Smooth muscle cell (in vitro differentiated cells): ENCODE measurements at regions not wholly inside any gene's neighbourhood (a gene's known extent, or its start where the extent isn't known, plus 50 kb on each side); places are given as distances from the start of the nearest gene placed in this dataset.

Source experiments
- DNase-seq: peaks from one replicate; lab custom pipeline; 2025; ENCODE audit not compliant: unreplicated experiment; lab: John Stamatoyannopoulos, UW
- H2AFZ ChIP-seq: fragments of 200-600 bp; sonication (generic); 2 replicates; pipeline ENCODE4 v1.6.0; 2016; ENCODE audit warnings: antibody characterized with exemption, low read depth, mild to moderate bottlenecking
- H3F3A ChIP-seq: fragments of 200-600 bp; sonication (generic); 2 replicates; pipeline ENCODE4 v1.6.0; 2017; ENCODE audit warnings: antibody characterized with exemption, low read depth
- H3K27ac ChIP-seq: fragments of 200-600 bp; sonication (generic); 2 replicates; pipeline ENCODE4 v1.5.1; 2016; ENCODE audit warnings: low read depth, mild to moderate bottlenecking
- H3K27me3 ChIP-seq: fragments of 200-600 bp; sonication (generic); 2 replicates; pipeline ENCODE4 v1.6.1; 2016; ENCODE audit warnings: low read depth, mild to moderate bottlenecking
- H3K36me3 ChIP-seq: fragments of 200-600 bp; sonication (generic); 2 replicates; pipeline ENCODE4 v1.5.1; 2016; ENCODE audit warnings: low read depth
- H3K4me1 ChIP-seq: fragments of 200-600 bp; sonication (generic); 2 replicates; pipeline ENCODE4 v1.5.1; 2016; ENCODE audit warnings: low read depth
- H3K4me2 ChIP-seq: fragments of 200-600 bp; sonication (generic); 2 replicates; pipeline ENCODE4 v1.6.0; 2016; ENCODE audit warnings: mild to moderate bottlenecking
- H3K4me3 ChIP-seq: fragments of 200-600 bp; sonication (generic); 2 replicates; pipeline ENCODE4 v1.5.1; 2016; ENCODE audit warnings: mild to moderate bottlenecking
- H3K79me2 ChIP-seq: fragments of 200-600 bp; sonication (generic); 2 replicates; pipeline ENCODE4 v1.6.0; 2016; ENCODE audit warnings: low read depth, mild to moderate bottlenecking
- H3K9ac ChIP-seq: fragments of 200-600 bp; sonication (generic); 2 replicates; pipeline ENCODE4 v1.6.0; 2016; ENCODE audit warnings: low read depth
- H3K9me3 ChIP-seq: fragments of 200-600 bp; sonication (generic); replicated peaks from 2 replicates; pipeline ENCODE4 v1.5.1; 2016; ENCODE audit warnings: low read depth
- H4K20me1 ChIP-seq: fragments of 200-600 bp; sonication (generic); 2 replicates; pipeline ENCODE4 v1.6.0; 2016; ENCODE audit warnings: low read depth
- WGBS: methylation state at CpG from one replicate; pipeline ENCODE4 v1.1.7; 2016; ENCODE audit warnings: low lambda C conversion rate; 5-methylcytosine and 5-hydroxymethylcytosine counted together
- TF ChIP-seq, protein P1 (sequence below): fragments of 200-600 bp; sonication (generic); IDR thresholded peaks from 2 replicates; pipeline ENCODE4 v1.5.1; 2017; ENCODE audit warnings: borderline replicate concordance, mild to moderate bottlenecking, antibody characterized with exemption; ENCODE audit not compliant: insufficient read depth, poor library complexity, severe bottlenecking

GRCh38 chr6:18672852-18673251 is 285.7 kb downstream of the RNF144B start:
- H3K36me3 ChIP-seq = no peaks in the 10 kb centered on the region
- H3K4me1 ChIP-seq = no peaks in the 10 kb centered on the region
- no peaks in the 10 kb centered on the region for H3F3A ChIP-seq
- no peak for DNase-seq
- H3K9ac ChIP-seq = no peak overlapping the region
- H2AFZ ChIP-seq = no peak overlapping the region
- H4K20me1 ChIP-seq = no peaks in the 10 kb centered on the region
- TF ChIP-seq, protein P1, sequence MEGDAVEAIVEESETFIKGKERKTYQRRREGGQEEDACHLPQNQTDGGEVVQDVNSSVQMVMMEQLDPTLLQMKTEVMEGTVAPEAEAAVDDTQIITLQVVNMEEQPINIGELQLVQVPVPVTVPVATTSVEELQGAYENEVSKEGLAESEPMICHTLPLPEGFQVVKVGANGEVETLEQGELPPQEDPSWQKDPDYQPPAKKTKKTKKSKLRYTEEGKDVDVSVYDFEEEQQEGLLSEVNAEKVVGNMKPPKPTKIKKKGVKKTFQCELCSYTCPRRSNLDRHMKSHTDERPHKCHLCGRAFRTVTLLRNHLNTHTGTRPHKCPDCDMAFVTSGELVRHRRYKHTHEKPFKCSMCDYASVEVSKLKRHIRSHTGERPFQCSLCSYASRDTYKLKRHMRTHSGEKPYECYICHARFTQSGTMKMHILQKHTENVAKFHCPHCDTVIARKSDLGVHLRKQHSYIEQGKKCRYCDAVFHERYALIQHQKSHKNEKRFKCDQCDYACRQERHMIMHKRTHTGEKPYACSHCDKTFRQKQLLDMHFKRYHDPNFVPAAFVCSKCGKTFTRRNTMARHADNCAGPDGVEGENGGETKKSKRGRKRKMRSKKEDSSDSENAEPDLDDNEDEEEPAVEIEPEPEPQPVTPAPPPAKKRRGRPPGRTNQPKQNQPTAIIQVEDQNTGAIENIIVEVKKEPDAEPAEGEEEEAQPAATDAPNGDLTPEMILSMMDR = no peak
- no peak overlapping the region for H3K4me3 ChIP-seq
- no peak overlapping the region for H3K4me2 ChIP-seq
- WGBS = 83% methylated on average over 1 of the region's 1 CpG
- H3K27me3 ChIP-seq = peaks cover 7% of the 10 kb centered on the region
- no peak overlapping the region for H3K27ac ChIP-seq
- no peaks in the 10 kb centered on the region for H3K9me3 ChIP-seq
- no peaks in the 10 kb centered on the region for H3K79me2 ChIP-seq

- Histone ChIP-seq H3F3A (no peaks in the 10 kb centered on the region), H3K27ac (peak overlapping the region; percentile 59), H3K4me2 (no peak overlapping the region), H3K79me2 (no peaks in the 10 kb centered on the region), H3K36me3 (no peaks in the 10 kb centered on the region), H3K9me3 (no peaks in the 10 kb centered on the region), H2AFZ (no peak overlapping the region), H3K4me3 (no peak overlapping the region), H4K20me1 (no peaks in the 10 kb centered on the region), H3K9ac (no peak overlapping the region), H3K4me1 (no peaks in the 10 kb centered on the region), H3K27me3 (no peaks in the 10 kb centered on the region)
- TF ChIP-seq, protein P1 = no peak
- DNase-seq = no peak
Observed at GRCh38 chr6:18674346-18674745, 287.2 kb downstream of the RNF144B start.

- H3F3A ChIP-seq = no peaks in the 10 kb centered on the region
- H3K27ac ChIP-seq = no peak overlapping the region
- DNase-seq = no peak
- H2AFZ ChIP-seq = no peak overlapping the region
- no peak overlapping the region for H3K4me3 ChIP-seq
- no peak overlapping the region for H3K9ac ChIP-seq
- H3K4me2 ChIP-seq = no peak overlapping the region
- H3K79me2 ChIP-seq = no peaks in the 10 kb centered on the region
- 33% methylated on average over 2 of the region's 2 CpGs for WGBS
- H3K27me3 ChIP-seq = no peaks in the 10 kb centered on the region
- no peaks in the 10 kb centered on the region for H4K20me1 ChIP-seq
- no peaks in the 10 kb centered on the region for H3K4me1 ChIP-seq
- H3K9me3 ChIP-seq = no peaks in the 10 kb centered on the region
- TF ChIP-seq, protein P1 = no peak
- no peaks in the 10 kb centered on the region for H3K36me3 ChIP-seq
Observed at GRCh38 chr6:18675881-18676280, 288.7 kb downstream of the RNF144B start.

DNA sequence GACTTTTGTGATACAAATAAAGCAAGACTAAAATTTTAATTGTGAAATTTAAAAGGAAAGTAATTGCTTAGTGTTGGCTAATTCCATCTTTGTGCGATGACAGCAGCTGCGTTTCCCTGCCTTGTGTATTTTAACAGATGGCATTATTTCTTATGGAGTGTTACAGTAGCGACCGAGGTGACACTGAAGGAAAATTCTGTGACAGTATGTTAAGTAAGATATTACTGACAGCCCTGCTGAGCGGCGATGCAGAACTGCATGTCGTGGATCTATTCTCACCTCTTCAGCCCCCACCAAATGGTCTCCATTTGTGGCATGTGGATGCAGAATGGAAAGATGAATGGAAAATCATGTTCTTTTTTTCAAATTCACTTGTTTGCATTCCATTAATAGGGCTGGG is 289.4 kb downstream of the RNF144B start:
- TF ChIP-seq, protein P1 = no peak
- Histone ChIP-seq H3K36me3 (no peaks in the 10 kb centered on the region), H4K20me1 (no peaks in the 10 kb centered on the region), H2AFZ (no peak overlapping the region), H3K79me2 (no peaks in the 10 kb centered on the region), H3K27ac (no peak overlapping the region), H3K9ac (no peak overlapping the region), H3K9me3 (no peaks in the 10 kb centered on the region), H3F3A (no peaks in the 10 kb centered on the region), H3K27me3 (no peaks in the 10 kb centered on the region), H3K4me3 (no peak overlapping the region), H3K4me2 (no peak overlapping the region), H3K4me1 (no peaks in the 10 kb centered on the region)
- whole genome bisulfite sequencing = 97% methylated on average over 7 of the region's 7 CpGs
- no peak for DNase-seq
